GF-D8 (cell line): ENCODE measurements at regions not wholly inside any gene's neighbourhood (a gene's known extent, or its start where the extent isn't known, plus 50 kb on each side); places are given as distances from the start of the nearest gene placed in this dataset.

Source experiments
- DNase-seq: peaks from one replicate; lab custom pipeline; 2025; lab: John Stamatoyannopoulos, UW

DNA sequence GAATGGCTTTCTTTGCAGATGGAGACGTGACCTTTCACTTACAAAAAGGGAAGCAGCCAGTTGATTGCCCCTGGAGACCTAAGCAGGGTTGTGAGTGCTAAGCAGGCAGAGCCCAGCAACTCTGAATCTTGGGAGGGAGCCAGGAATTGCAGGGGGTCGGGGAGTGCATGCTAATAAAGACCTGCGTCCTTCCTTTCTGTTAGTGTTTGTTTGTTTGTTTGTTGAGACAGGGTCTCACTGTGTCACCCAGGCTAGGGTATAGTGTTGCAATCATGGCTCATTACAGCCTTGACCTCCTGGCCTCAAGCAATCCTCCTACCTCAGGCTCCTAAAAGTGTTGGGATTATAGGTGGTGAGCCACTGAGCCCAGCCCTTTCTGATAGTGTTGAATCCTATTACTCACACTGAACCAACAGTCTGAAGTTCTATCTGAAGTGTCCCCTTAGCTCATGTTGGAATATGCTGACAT, 137.4 kb downstream of the CEP135 start:
- DNase-seq = no peak

DNA sequence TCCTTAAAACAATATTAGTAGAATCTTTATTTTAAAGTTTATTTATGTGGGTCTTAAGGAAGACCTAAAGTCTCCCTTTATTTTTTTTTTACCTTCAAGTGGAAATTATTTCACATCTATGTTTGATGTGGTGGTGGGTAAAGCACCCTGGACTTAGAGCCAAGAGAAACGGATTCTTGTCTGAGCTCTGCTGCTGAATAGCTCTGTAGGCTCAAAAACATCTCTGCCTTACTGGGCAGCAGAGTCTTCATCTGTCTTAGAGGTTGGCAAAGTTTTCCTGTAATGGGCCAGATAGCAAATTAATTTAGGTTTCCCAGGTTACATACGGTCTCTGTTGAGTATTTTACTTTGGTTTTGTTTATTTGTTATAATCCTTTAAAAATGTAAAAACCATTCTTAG, 136.5 kb downstream of the CEP135 start:
- no peak for DNase-seq

DNA sequence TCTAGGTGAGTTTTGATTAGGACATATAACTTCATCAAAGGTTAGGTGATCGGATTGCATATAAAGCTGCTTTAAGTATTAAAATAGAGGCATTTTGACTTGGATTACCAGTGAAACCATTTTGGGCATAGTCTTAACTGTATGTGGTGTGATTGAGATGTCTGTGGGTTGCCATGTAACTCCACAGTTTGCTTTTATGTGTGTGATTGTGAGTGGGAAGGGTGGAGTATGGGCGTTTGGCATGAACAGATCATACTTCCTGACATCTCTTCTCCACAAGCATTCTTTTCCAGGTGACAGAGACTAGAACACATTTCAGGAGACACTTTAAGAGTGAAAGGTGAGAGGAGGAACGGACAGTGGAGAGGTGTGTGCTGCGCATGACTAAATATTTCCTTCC, 136.1 kb downstream of the CEP135 start:
- DNase-seq = no peak
